HG02852 (cell line): ENCODE measurements at regions not wholly inside any gene's neighbourhood (a gene's known extent, or its start where the extent isn't known, plus 50 kb on each side); places are given as distances from the start of the nearest gene placed in this dataset.
"Not testable (repeated sequence)": the region's sequence is repeated elsewhere in the genome, so short reads cannot be mapped to it uniquely, and the experiment has no call there.

Source experiments
- ATAC-seq: cut with Tn5 transposase; IDR thresholded peaks from one replicate; pipeline ENCODE4 v1.9.1; 2021; ENCODE audit warnings: mild to moderate bottlenecking, moderate library complexity; ENCODE audit not compliant: unreplicated experiment

- ATAC-seq = no peak
These were observed 268.8 kb downstream of the KLF5 start for GRCh38 chr13:73327579-73327978.

- no peak for ATAC-seq
These were observed 267.1 kb downstream of the KLF5 start for GRCh38 chr13:73325723-73326558.

- ATAC-seq = no peak
These were observed 266.3 kb downstream of the KLF5 start for GRCh38 chr13:73324842-73325722.

- no peak for ATAC-seq
These were observed 264.8 kb downstream of the KLF5 start for GRCh38 chr13:73323615-73324014.

- no peak for ATAC-seq
These were observed 262.2 kb downstream of the KLF5 start for GRCh38 chr13:73321043-73321442.

GRCh38 chr13:73317140-73317539, 258.3 kb downstream of the KLF5 start:
- ATAC-seq = no peak

GRCh38 chr13:73310366-73310765, 251.6 kb downstream of the KLF5 start:
- ATAC-seq = no peak

GRCh38 chr13:73307481-73307880, 248.7 kb downstream of the KLF5 start:
- ATAC-seq = no peak

- no peak for ATAC-seq
These were observed 247.9 kb downstream of the KLF5 start for GRCh38 chr13:73306688-73307087.

GRCh38 chr13:73304442-73304841, 245.6 kb downstream of the KLF5 start:
- no peak for ATAC-seq

GRCh38 chr13:73303851-73304250, 245.0 kb downstream of the KLF5 start:
- no peak for ATAC-seq

GRCh38 chr13:73301622-73302021, 242.8 kb downstream of the KLF5 start:
- ATAC-seq = not testable (repeated sequence)

GRCh38 chr13:73300718-73301425, 242.1 kb downstream of the KLF5 start:
- ATAC-seq = no peak

GRCh38 chr13:73299787-73300186, 241.0 kb downstream of the KLF5 start:
- ATAC-seq = no peak

GRCh38 chr13:73293913-73294523, 235.2 kb downstream of the KLF5 start:
- no peak for ATAC-seq

- ATAC-seq = no peak
These were observed 233.3 kb downstream of the KLF5 start for GRCh38 chr13:73292127-73292526.

- no peak for ATAC-seq
These were observed 232.0 kb downstream of the KLF5 start for GRCh38 chr13:73290844-73291243.

GRCh38 chr13:73288596-73288995, 229.8 kb downstream of the KLF5 start:
- no peak for ATAC-seq

- no peak for ATAC-seq
These were observed 229.0 kb downstream of the KLF5 start for GRCh38 chr13:73287831-73288230.

- ATAC-seq = no peak
These were observed 228.3 kb downstream of the KLF5 start for GRCh38 chr13:73286942-73287620.
